ENCODE measurements at regions not wholly inside any gene's neighbourhood (a gene's known extent, or its start where the extent isn't known, plus 50 kb on each side); places are given as distances from the start of the nearest gene placed in this dataset.

GRCh38 chr11:109291553-109291952 lies 130.4 kb upstream of the C11orf87 start:
- Histone ChIP-seq H2BK15ac (ENCODE audit: low read length) (no peak overlapping the region), H3K56ac (replicated peaks; ENCODE audit: insufficient read length, low read depth, low read length) (no peak overlapping the region), H2BK12ac (ENCODE audit: low read depth, low read length) (no peak overlapping the region), H2BK120ac (replicated peaks; ENCODE audit: low read depth, low read length) (no peak overlapping the region), H3K27ac (ENCODE audit: low read depth, low read length) (no peak overlapping the region), H3K36me3 (ENCODE audit: control insufficient read depth in 2 of 4, insufficient read depth in 4 of 4, low read length in 3 of 4) (no peaks in the 10 kb centered on the region), H4K20me1 (replicated peaks in 1 of 2; ENCODE audit: control insufficient read depth in 1 of 2, insufficient read depth in 2 of 2, low read length in 2 of 2) (no peaks in the 10 kb centered on the region), H3K4me2 (ENCODE audit: insufficient read depth in 1 of 2, low read depth in 2 of 2, low read length in 2 of 2) (no peak overlapping the region), H3K4me3 (ENCODE audit: extremely low read depth in 1 of 4, insufficient read depth in 2 of 4, low read depth in 3 of 4, low read length in 4 of 4) (no peak overlapping the region), H4K8ac (ENCODE audit: extremely low read depth, insufficient read depth, low read length) (no peak overlapping the region), H3K9ac (replicated peaks in 1 of 4; ENCODE audit: extremely low read depth in 1 of 4, low read depth in 3 of 4, low read length in 3 of 4) (no peak overlapping the region), H3K14ac (ENCODE audit: insufficient read length) (no peak overlapping the region), H2AFZ (ENCODE audit: low read length) (no peak overlapping the region), H3K23ac (ENCODE audit: insufficient read length) (no peak overlapping the region), H3K18ac (ENCODE audit: extremely low read depth, low read length) (no peak overlapping the region), H2AK5ac (ENCODE audit: low read depth, low read length) (no peak overlapping the region), H3K9me3 (ENCODE audit: insufficient read depth in 2 of 2, low read depth in 1 of 2, low read length in 1 of 2) (no peaks in the 10 kb centered on the region), H3K27me3 (replicated peaks in 1 of 4; ENCODE audit: control insufficient read depth in 3 of 4, extremely low read depth in 1 of 4, insufficient read depth in 3 of 4, low read length in 3 of 4) (no peaks in the 10 kb centered on the region), H4K91ac (replicated peaks; ENCODE audit: insufficient read length, low read length) (no peak overlapping the region), H3K23me2 (ENCODE audit: low read depth, low read length) (no peaks in the 10 kb centered on the region), H4K5ac (ENCODE audit: insufficient read length, low read depth, low read length) (no peak overlapping the region), H2BK5ac (ENCODE audit: low read depth, low read length) (no peak overlapping the region), H3K79me1 (ENCODE audit: low read depth, low read length) (no peaks in the 10 kb centered on the region), H3K4ac (replicated peaks; ENCODE audit: insufficient read length, low read depth, low read length) (no peak overlapping the region), H3K79me2 (ENCODE audit: control insufficient read depth in 1 of 2, insufficient read depth in 2 of 2, low read length in 2 of 2) (no peaks in the 10 kb centered on the region), H3K4me1 (replicated peaks in 1 of 4; ENCODE audit: control insufficient read depth in 3 of 4, insufficient read depth in 4 of 4, low read length in 3 of 4) (peaks cover 0 to 5% (median 0%) of the 10 kb centered on the region in 4 experiments; a peak in 2 of 7 replicates), H2BK20ac (ENCODE audit: low read length) (no peak overlapping the region)
- WGBS, 2 experiments (ENCODE audit: extremely low coverage in 1 of 2, insufficient coverage in 1 of 2, insufficient read length in 1 of 2, insufficient replicate concordance in 2 of 2, low coverage in 1 of 2, low lambda C conversion rate in 2 of 2, missing lambda C conversion rate in 1 of 2) = 94% methylated on average over 2 of the region's 2 CpGs; no CpG with 5 or more reads in 1 of the 2 experiments
- ChIA-PET CTCF (ENCODE audit: partially characterized antibody) (no interaction called here), POLR2A (ENCODE audit: partially characterized antibody) (no interaction called here)
- no peak for DNase-seq (ENCODE audit: low read depth in 1 of 2, low spot score in 2 of 2)
- FAIRE-seq = no peak
- TF ChIP-seq CHD2 (IDR thresholded peaks at IDR 0.05; ENCODE audit: low read length) (no peak), MAFK (IDR thresholded peaks at IDR 0.05; ENCODE audit: low read depth, low read length) (no peak)
